ENCODE measurements at regions not wholly inside any gene's neighbourhood (a gene's known extent, or its start where the extent isn't known, plus 50 kb on each side); places are given as distances from the start of the nearest gene placed in this dataset.

- no peaks in the 10 kb centered on the region for H3K4me1 ChIP-seq (ENCODE audit: control insufficient read depth, low read depth, low read length)
- no peak overlapping the region for H3K4ac ChIP-seq (ENCODE audit: low read depth, low read length)
- no peaks in the 10 kb centered on the region for H3K27me3 ChIP-seq (ENCODE audit: insufficient read depth, low read length, poor library complexity)
- H2BK120ac ChIP-seq (ENCODE audit: low read depth, low read length) = no peak overlapping the region
- H2AK5ac ChIP-seq (ENCODE audit: low read length) = no peak overlapping the region
- H3K18ac ChIP-seq (ENCODE audit: low read length) = no peak overlapping the region
- no peak overlapping the region for H4K8ac ChIP-seq (ENCODE audit: low read depth, low read length)
- H3K23ac ChIP-seq (ENCODE audit: low read length) = no peak overlapping the region
- H3K79me2 ChIP-seq (ENCODE audit: control insufficient read depth, insufficient read depth, low read length) = no peaks in the 10 kb centered on the region
- H3K79me1 ChIP-seq (ENCODE audit: low read length) = no peaks in the 10 kb centered on the region
- DNase-seq = no peak
- no peak overlapping the region for H3K4me3 ChIP-seq (ENCODE audit: low read length)
- H3K4me2 ChIP-seq (ENCODE audit: low read length) = no peak overlapping the region
- H3K27ac ChIP-seq (ENCODE audit: low read depth, low read length) = no peak overlapping the region
- no peak overlapping the region for H3K9ac ChIP-seq (ENCODE audit: low read length)
- H3K36me3 ChIP-seq (ENCODE audit: control insufficient read depth, insufficient read depth, low read length) = no peaks in the 10 kb centered on the region
- H2BK15ac ChIP-seq (replicated peaks; ENCODE audit: low read depth) = no peak overlapping the region
- no peak overlapping the region for H4K5ac ChIP-seq (ENCODE audit: low read length)
- H3K56ac ChIP-seq (ENCODE audit: low read length) = no peak overlapping the region
- H2BK5ac ChIP-seq (ENCODE audit: low read length) = no peak overlapping the region
Measured at GRCh38 chr3:28703843-28704242, 355.2 kb upstream of the AZI2 start.

DNA sequence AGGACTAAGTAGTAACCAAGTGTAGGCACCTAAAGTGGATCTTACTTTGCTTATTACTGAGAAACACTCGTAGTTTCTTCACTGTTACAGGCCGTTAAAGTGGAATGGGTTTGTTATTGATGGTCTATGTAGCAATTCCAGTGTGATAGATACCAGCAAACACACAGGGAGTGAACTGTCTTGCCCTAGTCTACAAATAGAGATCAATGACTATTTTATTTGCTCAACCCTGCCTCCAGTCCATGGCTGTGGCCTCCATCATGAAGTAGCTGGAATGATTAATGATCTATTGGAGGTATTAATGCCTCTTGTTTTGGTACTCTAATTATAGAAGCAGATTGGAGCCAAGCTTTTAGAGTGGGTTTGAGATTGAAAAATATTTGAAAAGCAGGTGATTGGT lies 362.7 kb upstream of the AZI2 start:
- H3K27me3 ChIP-seq (ENCODE audit: insufficient read depth, low read length, poor library complexity) = no peaks in the 10 kb centered on the region
- H2BK15ac ChIP-seq (replicated peaks; ENCODE audit: low read depth) = no peak overlapping the region
- no peaks in the 10 kb centered on the region for H3K79me1 ChIP-seq (ENCODE audit: low read length)
- H3K18ac ChIP-seq (ENCODE audit: low read length) = no peak overlapping the region
- H3K4me1 ChIP-seq (ENCODE audit: control insufficient read depth, low read depth, low read length) = no peaks in the 10 kb centered on the region
- no peak overlapping the region for H2AK5ac ChIP-seq (ENCODE audit: low read length)
- no peak overlapping the region for H2BK5ac ChIP-seq (ENCODE audit: low read length)
- H2BK120ac ChIP-seq (ENCODE audit: low read depth, low read length) = no peak overlapping the region
- H3K79me2 ChIP-seq (ENCODE audit: control insufficient read depth, insufficient read depth, low read length) = no peaks in the 10 kb centered on the region
- H3K56ac ChIP-seq (ENCODE audit: low read length) = no peak overlapping the region
- H3K4ac ChIP-seq (ENCODE audit: low read depth, low read length) = no peak overlapping the region
- H4K5ac ChIP-seq (ENCODE audit: low read length) = no peak overlapping the region
- whole genome bisulfite sequencing (ENCODE audit: extremely low coverage, insufficient coverage, low lambda C conversion rate) = no CpG with 5 or more reads among the region's 2 CpGs
- no peak overlapping the region for H3K23ac ChIP-seq (ENCODE audit: low read length)
- H3K36me3 ChIP-seq (ENCODE audit: control insufficient read depth, insufficient read depth, low read length) = no peaks in the 10 kb centered on the region
- no peak overlapping the region for H3K4me3 ChIP-seq (ENCODE audit: low read length)
- no peak overlapping the region for H3K9ac ChIP-seq (ENCODE audit: low read length)
- H3K4me2 ChIP-seq (ENCODE audit: low read length) = no peak overlapping the region
- DNase-seq = no peak
- H3K27ac ChIP-seq (ENCODE audit: low read depth, low read length) = no peak overlapping the region
- H4K8ac ChIP-seq (ENCODE audit: low read depth, low read length) = no peak overlapping the region

- no peaks in the 10 kb centered on the region for H3K36me3 ChIP-seq (ENCODE audit: control insufficient read depth, insufficient read depth, low read length)
- no peak overlapping the region for H3K27ac ChIP-seq (ENCODE audit: low read depth, low read length)
- H3K4me2 ChIP-seq (ENCODE audit: low read length) = no peak overlapping the region
- WGBS (ENCODE audit: extremely low coverage, insufficient coverage, low lambda C conversion rate) = no CpG with 5 or more reads among the region's 4 CpGs
- H2BK120ac ChIP-seq (ENCODE audit: low read depth, low read length) = no peak overlapping the region
- peak; percentile 49 for DNase-seq
- H3K23ac ChIP-seq (ENCODE audit: low read length) = no peak overlapping the region
- no peak overlapping the region for H3K9ac ChIP-seq (ENCODE audit: low read length)
- no peak overlapping the region for H3K4me3 ChIP-seq (ENCODE audit: low read length)
- no peak overlapping the region for H4K5ac ChIP-seq (ENCODE audit: low read length)
- H3K79me1 ChIP-seq (ENCODE audit: low read length) = no peaks in the 10 kb centered on the region
- H3K27me3 ChIP-seq (ENCODE audit: insufficient read depth, low read length, poor library complexity) = no peaks in the 10 kb centered on the region
- H3K56ac ChIP-seq (ENCODE audit: low read length) = no peak overlapping the region
- H3K4ac ChIP-seq (ENCODE audit: low read depth, low read length) = no peak overlapping the region
- H4K8ac ChIP-seq (ENCODE audit: low read depth, low read length) = no peak overlapping the region
- H2BK15ac ChIP-seq (replicated peaks; ENCODE audit: low read depth) = no peak overlapping the region
- H3K4me1 ChIP-seq (ENCODE audit: control insufficient read depth, low read depth, low read length) = no peaks in the 10 kb centered on the region
- H2AK5ac ChIP-seq (ENCODE audit: low read length) = no peak overlapping the region
- no peak overlapping the region for H2BK5ac ChIP-seq (ENCODE audit: low read length)
- H3K79me2 ChIP-seq (ENCODE audit: control insufficient read depth, insufficient read depth, low read length) = no peaks in the 10 kb centered on the region
- H3K18ac ChIP-seq (ENCODE audit: low read length) = no peak overlapping the region
Measured at GRCh38 chr3:28716939-28717338, 368.3 kb upstream of the AZI2 start.

GRCh38 chr3:28718074-28718849 lies 369.6 kb upstream of the AZI2 start:
- DNase-seq = no peak
- no peak overlapping the region for H3K4me3 ChIP-seq (ENCODE audit: low read length)
- no CpG with 5 or more reads among the region's 4 CpGs for WGBS (ENCODE audit: extremely low coverage, insufficient coverage, low lambda C conversion rate)
- H3K79me1 ChIP-seq (ENCODE audit: low read length) = no peaks in the 10 kb centered on the region
- H4K5ac ChIP-seq (ENCODE audit: low read length) = no peak overlapping the region
- H3K23ac ChIP-seq (ENCODE audit: low read length) = no peak overlapping the region
- H3K27ac ChIP-seq (ENCODE audit: low read depth, low read length) = no peak overlapping the region
- no peak overlapping the region for H3K4me2 ChIP-seq (ENCODE audit: low read length)
- H3K4ac ChIP-seq (ENCODE audit: low read depth, low read length) = no peak overlapping the region
- no peak overlapping the region for H4K8ac ChIP-seq (ENCODE audit: low read depth, low read length)
- no peak overlapping the region for H2AK5ac ChIP-seq (ENCODE audit: low read length)
- no peak overlapping the region for H3K18ac ChIP-seq (ENCODE audit: low read length)
- H3K4me1 ChIP-seq (ENCODE audit: control insufficient read depth, low read depth, low read length) = no peaks in the 10 kb centered on the region
- H3K9ac ChIP-seq (ENCODE audit: low read length) = no peak overlapping the region
- H3K36me3 ChIP-seq (ENCODE audit: control insufficient read depth, insufficient read depth, low read length) = no peaks in the 10 kb centered on the region
- H2BK120ac ChIP-seq (ENCODE audit: low read depth, low read length) = no peak overlapping the region
- H3K79me2 ChIP-seq (ENCODE audit: control insufficient read depth, insufficient read depth, low read length) = no peaks in the 10 kb centered on the region
- no peaks in the 10 kb centered on the region for H3K27me3 ChIP-seq (ENCODE audit: insufficient read depth, low read length, poor library complexity)
- no peak overlapping the region for H3K56ac ChIP-seq (ENCODE audit: low read length)
- H2BK5ac ChIP-seq (ENCODE audit: low read length) = no peak overlapping the region
- no peak overlapping the region for H2BK15ac ChIP-seq (replicated peaks; ENCODE audit: low read depth)

DNA sequence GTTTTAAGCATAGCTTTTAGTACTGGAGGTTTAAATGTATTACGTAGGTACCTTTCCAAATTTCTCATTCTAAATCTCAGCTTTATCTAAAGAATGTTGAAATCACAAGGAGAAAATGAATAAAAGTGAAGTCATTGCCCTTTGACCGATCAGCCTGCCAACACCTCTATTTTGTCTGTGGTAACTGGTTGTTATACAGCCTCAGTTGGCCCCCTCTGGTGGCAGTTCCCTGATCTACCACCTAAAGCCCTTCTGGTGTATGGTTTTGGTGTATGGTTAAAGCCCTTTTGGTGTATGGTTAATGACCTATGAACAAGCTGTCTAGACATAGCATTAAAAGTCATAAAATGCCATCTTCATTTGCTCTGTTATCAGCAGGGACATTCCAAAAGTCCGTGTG lies 378.2 kb upstream of the AZI2 start:
- Histone ChIP-seq H3K27ac (ENCODE audit: low read depth, low read length) (no peak overlapping the region), H4K8ac (ENCODE audit: low read depth, low read length) (no peak overlapping the region), H3K9ac (ENCODE audit: low read length) (no peak overlapping the region), H3K79me2 (ENCODE audit: control insufficient read depth, insufficient read depth, low read length) (no peaks in the 10 kb centered on the region), H3K56ac (ENCODE audit: low read length) (no peak overlapping the region), H3K4me2 (ENCODE audit: low read length) (no peak overlapping the region), H2BK120ac (ENCODE audit: low read depth, low read length) (no peak overlapping the region), H3K27me3 (ENCODE audit: insufficient read depth, low read length, poor library complexity) (no peaks in the 10 kb centered on the region), H3K4me1 (ENCODE audit: control insufficient read depth, low read depth, low read length) (no peaks in the 10 kb centered on the region), H2BK5ac (ENCODE audit: low read length) (no peak overlapping the region), H3K4ac (ENCODE audit: low read depth, low read length) (no peak overlapping the region), H4K5ac (ENCODE audit: low read length) (no peak overlapping the region), H3K79me1 (ENCODE audit: low read length) (no peaks in the 10 kb centered on the region), H2AK5ac (ENCODE audit: low read length) (no peak overlapping the region), H3K23ac (ENCODE audit: low read length) (no peak overlapping the region), H2BK15ac (replicated peaks; ENCODE audit: low read depth) (no peak overlapping the region), H3K18ac (ENCODE audit: low read length) (no peak overlapping the region), H3K36me3 (ENCODE audit: control insufficient read depth, insufficient read depth, low read length) (no peaks in the 10 kb centered on the region), H3K4me3 (ENCODE audit: low read length) (no peak overlapping the region)
- no CpG with 5 or more reads among the region's 3 CpGs for WGBS (ENCODE audit: extremely low coverage, insufficient coverage, low lambda C conversion rate)
- peak; percentile 86 for DNase-seq

GRCh38 chr3:28727307-28727706 lies 378.7 kb upstream of the AZI2 start:
- no peak overlapping the region for H3K9ac ChIP-seq (ENCODE audit: low read length)
- no peak for DNase-seq
- no peak overlapping the region for H3K4ac ChIP-seq (ENCODE audit: low read depth, low read length)
- no peak overlapping the region for H3K23ac ChIP-seq (ENCODE audit: low read length)
- no peaks in the 10 kb centered on the region for H3K79me2 ChIP-seq (ENCODE audit: control insufficient read depth, insufficient read depth, low read length)
- no peak overlapping the region for H3K27ac ChIP-seq (ENCODE audit: low read depth, low read length)
- no peak overlapping the region for H2BK15ac ChIP-seq (replicated peaks; ENCODE audit: low read depth)
- no peaks in the 10 kb centered on the region for H3K27me3 ChIP-seq (ENCODE audit: insufficient read depth, low read length, poor library complexity)
- no peak overlapping the region for H3K4me2 ChIP-seq (ENCODE audit: low read length)
- H3K56ac ChIP-seq (ENCODE audit: low read length) = no peak overlapping the region
- no peaks in the 10 kb centered on the region for H3K36me3 ChIP-seq (ENCODE audit: control insufficient read depth, insufficient read depth, low read length)
- H3K79me1 ChIP-seq (ENCODE audit: low read length) = no peaks in the 10 kb centered on the region
- no peak overlapping the region for H3K4me3 ChIP-seq (ENCODE audit: low read length)
- no peak overlapping the region for H2AK5ac ChIP-seq (ENCODE audit: low read length)
- no peak overlapping the region for H2BK120ac ChIP-seq (ENCODE audit: low read depth, low read length)
- H2BK5ac ChIP-seq (ENCODE audit: low read length) = no peak overlapping the region
- H3K4me1 ChIP-seq (ENCODE audit: control insufficient read depth, low read depth, low read length) = no peaks in the 10 kb centered on the region
- no peak overlapping the region for H4K5ac ChIP-seq (ENCODE audit: low read length)
- H4K8ac ChIP-seq (ENCODE audit: low read depth, low read length) = no peak overlapping the region
- no peak overlapping the region for H3K18ac ChIP-seq (ENCODE audit: low read length)

Data from mesendoderm (in vitro differentiated cells).